Adrenal gland (tissue), 9 donors: ENCODE measurements at regions not wholly inside any gene's neighbourhood (a gene's known extent, or its start where the extent isn't known, plus 50 kb on each side); places are given as distances from the start of the nearest gene placed in this dataset.

Source experiments
- DNase-seq, 7 donors: peaks; one replicate each; pipeline ENCODE4 v3.0.0-alpha.2; 2019 to 2020
- H3K27ac ChIP-seq, 5 donors: fragments of 200-600 bp; sonication (generic) in 4 of 5; 1 replicate in 3 of 5; 2 replicates in 2 of 5; pipeline versions ENCODE4 v1.5.1 to v1.8.0; 2016 to 2020; ENCODE audit warnings: mild to moderate bottlenecking in 1 of 5
- H3K27me3 ChIP-seq: fragments of 200-600 bp; 2 replicates; pipeline ENCODE4 v1.8.0; 2021
- H3K36me3 ChIP-seq, 2 donors: fragments of 200-600 bp; replicated peaks in 1 of 2; 1 replicate in 1 of 2; 2 replicates in 1 of 2; pipeline versions ENCODE4 v1.5.1 to v1.8.0; 2018 to 2022
- H3K4me1 ChIP-seq, 2 donors: fragments of 200-600 bp; replicated peaks in 1 of 2; 1 replicate in 1 of 2; 2 replicates in 1 of 2; pipeline versions ENCODE4 v1.5.1 to v1.8.0; 2018 to 2021
- H3K4me3 ChIP-seq, 4 donors: fragments of 200-600 bp; sonication (generic) in 3 of 4; one replicate each; pipeline ENCODE4 v1.5.1; 2016 to 2018
- H3K9me3 ChIP-seq, 3 donors: fragments of 200-600 bp; sonication (generic) in 1 of 3; replicated peaks in 1 of 3; 1 replicate in 2 of 3; 2 replicates in 1 of 3; pipeline versions ENCODE4 v1.5.1 to v1.8.0; 2016 to 2021
- CTCF ChIP-seq, 6 experiments: fragments of 450-650 bp in 4 of 6; fragments of 200-600 bp in 2 of 6; sonication (generic) in 1 of 6; IDR thresholded peaks; 1 replicate in 5 of 6; 2 replicates in 1 of 6; pipeline versions ENCODE4 v1.5.1 to v1.8.0; 2016 to 2021; ENCODE audit warnings: antibody characterized with exemption in 6 of 6, mild to moderate bottlenecking in 2 of 6, moderate library complexity in 1 of 6
- POLR2A ChIP-seq, 2 donors: fragments of 450-650 bp; IDR thresholded peaks; one replicate each; pipeline ENCODE4 v1.6.1; 2017; ENCODE audit warnings: antibody characterized with exemption in 2 of 2, mild to moderate bottlenecking in 2 of 2, moderate library complexity in 1 of 2
- WGBS, 4 donors: extraction: QIAGEN DNeasy Blood & Tissue Kit in 2 of 4; methylation state at CpG; one replicate each; pipeline versions ENCODE4 v1.1.5 to v1.1.7; 2013 to 2017; 5-methylcytosine and 5-hydroxymethylcytosine counted together
- intact Hi-C, 2 donors: fragments of 100-400 bp; cut with DNase I; formaldehyde crosslinking; loops; one replicate each; pipeline versions ENCODE4 v1.14.1 to v1.15.0; 2022 to 2023
- donor health status: healthy with polysubstance abuse.
- donor health status: Bipolar disorder and iron deficiency.
- donor health status: DM: yes; HTN: yes; CAD: no.
- donor health status: DM: no; HTN: no; CAD: no.
- donor health status: DM: no; HTN: no; CAD: no.

GRCh38 chr16:64641343-64641742, 480.5 kb downstream of the CDH11 start:
- H3K27me3 ChIP-seq, result no peaks in the 10 kb centered on the region
- H3K4me3 ChIP-seq, result no peak overlapping the region
- TF ChIP-seq POLR2A (IDR thresholded peaks at IDR 0.05), result no peak
- TF ChIP-seq CTCF (IDR thresholded peaks at IDR 0.05), result no peak
- no peak overlapping the region for H3K27ac ChIP-seq
- intact Hi-C loops, result no loop called here
- DNase-seq, result no peak
- WGBS, 4 donors, result 90 to 96% (median 93%) methylated on average over 3 of the region's 3 CpGs
- no peaks in the 10 kb centered on the region for H3K36me3 ChIP-seq
- H3K9me3 ChIP-seq, result no peaks in the 10 kb centered on the region
- H3K4me1 ChIP-seq, result no peaks in the 10 kb centered on the region

GRCh38 chr16:64638766-64639165, 483.1 kb downstream of the CDH11 start:
- no peak for DNase-seq
- no peaks in the 10 kb centered on the region for H3K36me3 ChIP-seq
- no peaks in the 10 kb centered on the region for H3K9me3 ChIP-seq
- 91 to 98% (median 94%) methylated on average over 2 of the region's 2 CpGs for WGBS, 4 donors
- intact Hi-C loops, result no loop called here
- TF ChIP-seq POLR2A (IDR thresholded peaks at IDR 0.05), result no peak
- TF ChIP-seq CTCF (IDR thresholded peaks at IDR 0.05), result no peak
- no peak overlapping the region for H3K4me3 ChIP-seq
- H3K27me3 ChIP-seq, result no peaks in the 10 kb centered on the region
- H3K4me1 ChIP-seq, result no peaks in the 10 kb centered on the region
- H3K27ac ChIP-seq, result no peak overlapping the region

- no peaks in the 10 kb centered on the region for H3K4me1 ChIP-seq
- H3K9me3 ChIP-seq, result no peaks in the 10 kb centered on the region
- H3K27ac ChIP-seq, result no peak overlapping the region
- no peak for TF ChIP-seq POLR2A (IDR thresholded peaks at IDR 0.05)
- TF ChIP-seq CTCF (IDR thresholded peaks at IDR 0.05), result no peak
- 44 to 59% (median 57%) methylated on average over 2 of the region's 2 CpGs for WGBS, 4 donors
- no peaks in the 10 kb centered on the region for H3K36me3 ChIP-seq
- no peak overlapping the region for H3K4me3 ChIP-seq
- DNase-seq, result no peak
- no peaks in the 10 kb centered on the region for H3K27me3 ChIP-seq
- intact Hi-C loops, result no loop called here
These were observed 492.2 kb downstream of the CDH11 start for GRCh38 chr16:64629622-64630021.

GRCh38 chr16:64627781-64628180, 494.1 kb downstream of the CDH11 start:
- intact Hi-C loops, result no loop called here
- Histone ChIP-seq H3K27ac (no peak overlapping the region), H3K9me3 (no peaks in the 10 kb centered on the region), H3K4me3 (no peak overlapping the region), H3K36me3 (no peaks in the 10 kb centered on the region), H3K27me3 (no peaks in the 10 kb centered on the region), H3K4me1 (no peaks in the 10 kb centered on the region)
- TF ChIP-seq POLR2A (IDR thresholded peaks at IDR 0.05) (no peak), CTCF (IDR thresholded peaks at IDR 0.05) (no peak)
- no peak for DNase-seq
- WGBS, 4 donors, result 78 to 92% (median 83%) methylated on average over 4 to 7 of the region's 7 CpGs
